Activated CD4-positive, alpha-beta memory T cell treated with anti-CD3 and anti-CD28 coated beads for 36 hours (primary cell): ENCODE measurements at regions not wholly inside any gene's neighbourhood (a gene's known extent, or its start where the extent isn't known, plus 50 kb on each side); places are given as distances from the start of the nearest gene placed in this dataset.
"Not testable (repeated sequence)": the region's sequence is repeated elsewhere in the genome, so short reads cannot be mapped to it uniquely, and the experiment has no call there.

ENCODE experiments used
- CTCF ChIA-PET: fragments of 350-600 bp; sonication (Branson Sonifier 250); formaldehyde crosslinking; loops from one replicate; lab custom pipeline; 2021; ENCODE audit warnings: antibody characterized with exemption, inconsistent platforms; lab: Charles Lee
- POLR2A ChIA-PET: fragments of 350-600 bp; sonication (Branson Sonifier 250); formaldehyde crosslinking; loops from one replicate; lab custom pipeline; 2021; ENCODE audit warnings: antibody characterized with exemption; lab: Charles Lee
- DNase-seq: peaks from one replicate; pipeline ENCODE4 v3.0.0-alpha.2; 2020
- H3K27ac Mint-ChIP-seq: one replicate; pipeline ENCODE4 v1.8.0; 2021; ENCODE audit warnings: mixed read lengths
- H3K27me3 Mint-ChIP-seq: one replicate; pipeline ENCODE4 v1.8.0; 2021; ENCODE audit warnings: mixed read lengths
- H3K36me3 Mint-ChIP-seq: one replicate; pipeline ENCODE4 v1.8.0; 2021; ENCODE audit warnings: mixed read lengths
- H3K4me1 Mint-ChIP-seq: one replicate; pipeline ENCODE4 v1.8.0; 2021; ENCODE audit warnings: low read depth, mixed read lengths
- H3K4me3 Mint-ChIP-seq: one replicate; pipeline ENCODE4 v1.8.0; 2021; ENCODE audit warnings: mild to moderate bottlenecking, mixed read lengths
- H3K9me3 Mint-ChIP-seq: one replicate; pipeline ENCODE4 v1.8.0; 2021; ENCODE audit warnings: mixed read lengths
- intact Hi-C: fragments of 100-400 bp; cut with micrococcal nuclease; formaldehyde crosslinking; loops from one replicate; pipeline ENCODE4 v1.15.1; 2023

- DNase-seq, H3K9me3 Mint-ChIP-seq, POLR2A ChIA-PET, H3K27ac Mint-ChIP-seq, H3K27me3 Mint-ChIP-seq, CTCF ChIA-PET, H3K36me3 Mint-ChIP-seq, intact Hi-C loops, H3K4me3 Mint-ChIP-seq, H3K4me1 Mint-ChIP-seq: not testable (repeated sequence)
These were observed 232.2 kb upstream of the PRDM1 start for GRCh38 chr6:105853979-105854378.

DNA sequence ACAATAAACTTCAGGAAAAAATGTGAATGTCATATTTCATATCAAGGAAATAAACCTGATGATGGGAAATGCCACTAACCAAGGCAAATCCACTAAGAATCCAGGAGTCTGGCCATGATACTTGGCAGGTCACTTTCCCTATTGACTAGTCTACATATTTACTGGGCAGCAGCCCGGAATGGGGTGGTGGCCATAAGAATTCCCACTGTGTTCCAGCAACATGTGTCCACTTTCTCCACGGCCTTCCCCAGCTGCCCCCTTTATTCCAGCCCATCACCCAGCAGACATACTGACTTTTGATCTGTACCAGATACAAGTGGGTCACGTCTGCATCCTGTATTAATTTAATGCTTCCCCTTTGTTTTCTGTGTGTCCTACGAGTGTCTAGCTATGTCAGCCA, 234.5 kb upstream of the PRDM1 start:
- ChIA-PET CTCF (no interaction called here), POLR2A (no interaction called here)
- Mint-ChIP-seq H3K4me1 (no peaks in the 10 kb centered on the region), H3K4me3 (no peak overlapping the region), H3K36me3 (no peaks in the 10 kb centered on the region), H3K27me3 (no peaks in the 10 kb centered on the region), H3K27ac (no peak overlapping the region), H3K9me3 (no peaks in the 10 kb centered on the region)
- intact Hi-C loops: no loop called here
- DNase-seq: no peak

- DNase-seq: no peak
- Mint-ChIP-seq H3K27ac (no peak overlapping the region), H3K9me3 (no peaks in the 10 kb centered on the region), H3K4me1 (no peaks in the 10 kb centered on the region), H3K27me3 (no peaks in the 10 kb centered on the region), H3K4me3 (no peak overlapping the region), H3K36me3 (no peaks in the 10 kb centered on the region)
- CTCF ChIA-PET: no interaction called here
- intact Hi-C loops: no loop called here
- POLR2A ChIA-PET: no interaction called here
These were observed 235.0 kb upstream of the PRDM1 start for GRCh38 chr6:105851113-105851580.

DNA sequence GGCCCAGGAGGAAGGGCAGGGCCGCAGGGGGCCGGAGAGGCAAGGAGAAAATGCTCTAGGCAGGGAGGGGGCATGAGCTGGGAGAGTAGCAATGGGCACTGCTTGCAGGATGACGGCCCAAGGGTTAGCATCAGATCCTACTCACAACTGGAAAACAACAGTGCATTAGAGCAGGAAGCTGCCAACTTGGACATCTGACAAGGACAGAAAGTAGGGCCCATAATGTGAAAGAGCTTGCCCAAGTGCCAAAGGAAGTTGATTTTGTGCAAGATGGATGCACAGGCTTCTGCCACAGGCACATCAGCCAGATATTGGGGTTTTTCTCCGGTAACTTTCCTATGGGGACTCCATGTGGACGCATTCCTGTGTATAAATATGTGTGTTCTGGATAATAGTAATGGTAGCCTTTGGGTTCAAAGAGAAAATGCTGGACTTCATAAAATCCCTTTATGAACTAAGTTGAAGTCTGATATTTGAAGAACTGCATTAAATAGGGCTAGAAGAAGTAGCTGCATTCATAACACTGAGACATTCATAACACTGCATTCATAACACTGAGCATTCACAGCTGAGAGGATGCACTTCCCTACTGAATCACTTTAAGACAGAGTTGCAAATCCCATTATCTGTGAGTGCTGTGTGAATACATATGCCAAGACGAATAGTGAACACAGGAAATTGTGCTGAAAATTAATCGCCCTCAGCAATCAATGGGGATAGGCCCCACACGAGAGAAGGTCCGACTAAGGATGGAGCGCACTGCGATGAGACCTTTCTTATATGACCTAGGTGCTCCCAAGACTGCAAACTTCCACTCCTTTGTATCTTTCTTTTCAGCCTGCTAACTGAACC, 235.6 kb upstream of the PRDM1 start:
- CTCF ChIA-PET: no interaction called here
- Mint-ChIP-seq H3K27ac (no peak overlapping the region), H3K4me3 (no peak overlapping the region), H3K36me3 (no peaks in the 10 kb centered on the region), H3K9me3 (no peaks in the 10 kb centered on the region), H3K27me3 (no peaks in the 10 kb centered on the region), H3K4me1 (no peaks in the 10 kb centered on the region)
- POLR2A ChIA-PET: no interaction called here
- DNase-seq: no peak
- intact Hi-C loops: no loop called here

DNA sequence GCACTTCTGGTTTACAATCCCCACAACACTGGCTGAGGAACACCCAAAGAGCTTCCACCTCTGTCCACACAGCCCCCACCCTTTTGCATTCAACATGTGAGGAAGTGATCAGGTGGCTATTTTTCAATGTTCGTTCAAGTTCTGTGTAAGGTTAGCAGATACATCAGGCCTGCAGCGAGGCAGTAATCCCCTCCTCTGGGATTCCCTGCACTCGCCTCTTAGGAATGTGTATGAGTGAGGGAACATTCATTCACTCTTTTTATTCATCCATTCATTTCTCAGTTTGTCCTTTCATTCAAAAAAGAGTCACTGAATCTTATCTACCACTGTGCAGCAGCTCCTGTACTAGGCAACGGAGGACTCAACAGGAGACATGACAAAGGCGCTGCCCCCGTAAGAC, 236.4 kb upstream of the PRDM1 start:
- POLR2A ChIA-PET: no interaction called here
- H3K4me1 Mint-ChIP-seq: no peaks in the 10 kb centered on the region
- CTCF ChIA-PET: no interaction called here
- H3K27me3 Mint-ChIP-seq: no peaks in the 10 kb centered on the region
- no peaks in the 10 kb centered on the region for H3K36me3 Mint-ChIP-seq
- no peak for DNase-seq
- no peaks in the 10 kb centered on the region for H3K9me3 Mint-ChIP-seq
- H3K27ac Mint-ChIP-seq: no peak overlapping the region
- intact Hi-C loops: no loop called here
- H3K4me3 Mint-ChIP-seq: no peak overlapping the region

DNA sequence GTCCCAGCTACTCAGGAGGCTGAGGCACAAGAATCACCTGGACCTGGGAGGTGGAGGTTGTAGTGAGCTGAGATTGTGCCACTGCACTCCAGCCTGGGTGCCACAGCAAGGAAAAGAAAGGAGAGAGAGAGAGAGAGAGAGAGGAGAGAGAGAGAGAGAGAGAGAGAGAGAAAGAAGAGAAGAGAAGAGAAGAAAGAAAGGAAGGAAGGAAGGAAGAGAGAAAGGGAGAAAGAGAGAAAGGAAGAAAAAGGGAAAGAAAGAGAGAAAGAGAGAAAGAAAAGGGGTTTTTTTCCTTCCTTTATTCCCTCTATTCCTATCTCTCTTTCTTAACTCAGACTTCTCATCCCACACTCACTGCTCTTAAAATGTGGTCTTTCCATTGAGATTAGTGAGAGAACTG, 238.7 kb upstream of the PRDM1 start:
- Mint-ChIP-seq H3K9me3 (no peaks in the 10 kb centered on the region), H3K36me3 (no peaks in the 10 kb centered on the region), H3K27ac (no peak overlapping the region), H3K4me3 (no peak overlapping the region), H3K4me1 (no peaks in the 10 kb centered on the region), H3K27me3 (no peaks in the 10 kb centered on the region)
- no peak for DNase-seq
- ChIA-PET POLR2A (interaction anchor here (1.4 kb wide), 1 partner anchor 10 kb away, joined by 4 read pairs; no protein-coding TSS in a partner anchor), CTCF (no interaction called here)
- intact Hi-C loops: no loop called here

GRCh38 chr6:105844275-105844883, 241.8 kb upstream of the PRDM1 start:
- H3K4me1 Mint-ChIP-seq: no peaks in the 10 kb centered on the region
- no peaks in the 10 kb centered on the region for H3K9me3 Mint-ChIP-seq
- ChIA-PET POLR2A (no interaction called here), CTCF (no interaction called here)
- no peaks in the 10 kb centered on the region for H3K27me3 Mint-ChIP-seq
- intact Hi-C loops: no loop called here
- no peak overlapping the region for H3K27ac Mint-ChIP-seq
- no peaks in the 10 kb centered on the region for H3K36me3 Mint-ChIP-seq
- no peak overlapping the region for H3K4me3 Mint-ChIP-seq
- DNase-seq: no peak

- Mint-ChIP-seq H3K27me3 (no peaks in the 10 kb centered on the region), H3K27ac (no peak overlapping the region), H3K4me1 (no peaks in the 10 kb centered on the region), H3K9me3 (no peaks in the 10 kb centered on the region), H3K4me3 (no peak overlapping the region), H3K36me3 (no peaks in the 10 kb centered on the region)
- CTCF ChIA-PET: no interaction called here
- POLR2A ChIA-PET: no interaction called here
- intact Hi-C loops: no loop called here
- DNase-seq: no peak
These were observed 246.9 kb upstream of the PRDM1 start for GRCh38 chr6:105839266-105839665.

- H3K36me3 Mint-ChIP-seq: no peaks in the 10 kb centered on the region
- CTCF ChIA-PET: no interaction called here
- POLR2A ChIA-PET: no interaction called here
- H3K4me3 Mint-ChIP-seq: no peak overlapping the region
- no peak for DNase-seq
- H3K4me1 Mint-ChIP-seq: no peaks in the 10 kb centered on the region
- intact Hi-C loops: no loop called here
- no peaks in the 10 kb centered on the region for H3K9me3 Mint-ChIP-seq
- H3K27me3 Mint-ChIP-seq: no peaks in the 10 kb centered on the region
- H3K27ac Mint-ChIP-seq: no peak overlapping the region
These were observed 248.0 kb upstream of the PRDM1 start for GRCh38 chr6:105838171-105838570.

DNA sequence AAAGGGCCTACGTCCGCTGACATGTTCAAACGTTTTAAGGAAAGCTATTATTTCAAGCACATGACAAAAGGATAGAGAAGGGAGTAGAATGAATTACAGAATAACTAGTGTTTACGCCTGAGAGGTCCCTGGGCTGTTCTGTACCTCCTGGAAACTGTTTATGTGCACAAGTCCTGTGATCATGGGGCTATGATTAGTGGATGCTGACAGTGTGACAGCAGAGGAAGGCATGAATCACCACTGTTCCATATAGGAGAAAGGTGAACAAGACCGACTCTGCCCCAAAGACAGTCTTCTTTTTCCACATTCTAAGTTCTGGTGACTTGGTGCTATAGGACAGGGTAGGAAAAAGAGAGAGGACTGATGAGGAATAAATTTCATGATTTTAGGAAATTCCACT, 249.2 kb upstream of the PRDM1 start:
- CTCF ChIA-PET: interaction anchor here (0.7 kb wide), 1 partner anchor 559 kb away, joined by 3 read pairs; no protein-coding TSS in a partner anchor

GRCh38 chr6:105836379-105836778, 249.8 kb upstream of the PRDM1 start:
- DNase-seq: no peak
- ChIA-PET POLR2A (no interaction called here), CTCF (interaction anchor here (0.7 kb wide), 1 partner anchor 559 kb away, joined by 3 read pairs; no protein-coding TSS in a partner anchor)
- H3K9me3 Mint-ChIP-seq: no peaks in the 10 kb centered on the region
- intact Hi-C loops: no loop called here
- H3K4me3 Mint-ChIP-seq: no peak overlapping the region
- H3K36me3 Mint-ChIP-seq: no peaks in the 10 kb centered on the region
- H3K27ac Mint-ChIP-seq: no peak overlapping the region
- no peaks in the 10 kb centered on the region for H3K27me3 Mint-ChIP-seq
- H3K4me1 Mint-ChIP-seq: no peaks in the 10 kb centered on the region

More for the DNA sequence above, 249.2 kb upstream of the PRDM1 start:
- Mint-ChIP-seq H3K36me3 (no peaks in the 10 kb centered on the region), H3K27me3 (no peaks in the 10 kb centered on the region), H3K4me1 (no peaks in the 10 kb centered on the region), H3K27ac (no peak overlapping the region), H3K4me3 (no peak overlapping the region), H3K9me3 (no peaks in the 10 kb centered on the region)
- intact Hi-C loops: no loop called here
- no peak for DNase-seq
- POLR2A ChIA-PET: no interaction called here

GRCh38 chr6:105835373-105835772, 250.8 kb upstream of the PRDM1 start:
- DNase-seq: no peak
- H3K36me3 Mint-ChIP-seq: no peaks in the 10 kb centered on the region
- no peaks in the 10 kb centered on the region for H3K4me1 Mint-ChIP-seq
- ChIA-PET POLR2A (no interaction called here), CTCF (interaction anchor here (0.6 kb wide), 1 partner anchor 11 kb away, joined by 5 read pairs; no protein-coding TSS in a partner anchor)
- H3K27me3 Mint-ChIP-seq: no peaks in the 10 kb centered on the region
- H3K4me3 Mint-ChIP-seq: no peak overlapping the region
- H3K27ac Mint-ChIP-seq: no peak overlapping the region
- no peaks in the 10 kb centered on the region for H3K9me3 Mint-ChIP-seq
- intact Hi-C loops: no loop called here
